Sigmoid colon (tissue), 6 donors: ENCODE measurements at regions not wholly inside any gene's neighbourhood (a gene's known extent, or its start where the extent isn't known, plus 50 kb on each side); places are given as distances from the start of the nearest gene placed in this dataset.

Source experiments
- DNase-seq: peaks from one replicate; pipeline ENCODE4 v3.0.0-alpha.2; 2019
- H3K27ac ChIP-seq, 4 donors: fragments of 200-600 bp; sonication (generic); one replicate each; pipeline ENCODE4 v1.5.1; 2016 to 2019; ENCODE audit warnings: mild to moderate bottlenecking in 1 of 4
- H3K27me3 ChIP-seq, 3 donors: fragments of 200-600 bp; sonication (generic); one replicate each; pipeline ENCODE4 v1.5.1; 2019; ENCODE audit warnings: mild to moderate bottlenecking in 1 of 3
- H3K36me3 ChIP-seq, 4 donors: fragments of 200-600 bp; sonication (generic); one replicate each; pipeline ENCODE4 v1.5.1; 2016 to 2019
- H3K4me1 ChIP-seq, 4 donors: fragments of 200-600 bp; sonication (generic); one replicate each; pipeline ENCODE4 v1.5.1; 2017 to 2019
- H3K4me3 ChIP-seq, 4 donors: fragments of 200-600 bp; sonication (generic); one replicate each; pipeline ENCODE4 v1.5.1; 2017 to 2019; ENCODE audit warnings: mild to moderate bottlenecking in 2 of 4, moderate library complexity in 1 of 4
- H3K9me3 ChIP-seq, 4 donors: fragments of 200-600 bp in 3 of 4; sonication (generic) in 3 of 4; one replicate each; pipeline versions ENCODE4 v1.5.1 to v1.6.1; 2013 to 2019
- CTCF ChIP-seq, 4 experiments: fragments of 450-650 bp in 3 of 4; fragments of 200-600 bp in 1 of 4; IDR thresholded peaks; one replicate each; pipeline ENCODE4 v1.5.1; 2016 to 2019; ENCODE audit warnings: antibody characterized with exemption in 4 of 4, mild to moderate bottlenecking in 3 of 4, moderate library complexity in 2 of 4
- EP300 ChIP-seq, 4 donors: sonication (generic); formaldehyde crosslinking; IDR thresholded peaks; one replicate each; pipeline ENCODE4 v1.6.1; 2017; ENCODE audit warnings: antibody characterized with exemption in 4 of 4
- POLR2A ChIP-seq, 2 donors: fragments of 450-650 bp; IDR thresholded peaks; one replicate each; pipeline ENCODE4 v1.6.1; 2016; ENCODE audit warnings: antibody characterized with exemption in 2 of 2, mild to moderate bottlenecking in 2 of 2, moderate library complexity in 2 of 2
- POLR2AphosphoS5 ChIP-seq, 4 donors: sonication (generic); formaldehyde crosslinking; IDR thresholded peaks; one replicate each; pipeline ENCODE4 v1.6.1; 2017; ENCODE audit warnings: antibody characterized with exemption in 4 of 4
- WGBS, 2 donors: extraction: QIAGEN DNeasy Blood & Tissue Kit; methylation state at CpG; one replicate each; pipeline ENCODE4 v1.1.7; 2013; 5-methylcytosine and 5-hydroxymethylcytosine counted together
- intact Hi-C: fragments of 100-400 bp; cut with DNase I; formaldehyde crosslinking; loops from one replicate; pipeline ENCODE4 v1.15.1; 2023
- donor health status: healthy with polysubstance abuse.
- donor health status: healthy.

GRCh38 chr7:46450886-46451285 is 529.8 kb upstream of the IGFBP3 start:
- H3K4me3 ChIP-seq = no peak overlapping the region
- H3K27me3 ChIP-seq = no peaks in the 10 kb centered on the region
- H3K36me3 ChIP-seq = no peaks in the 10 kb centered on the region
- TF ChIP-seq EP300 (IDR thresholded peaks at IDR 0.05) = no peak
- no peak for TF ChIP-seq POLR2A (IDR thresholded peaks at IDR 0.05)
- no peak for TF ChIP-seq CTCF (IDR thresholded peaks at IDR 0.05)
- no peak for TF ChIP-seq POLR2AphosphoS5 (IDR thresholded peaks at IDR 0.05)
- intact Hi-C loops = no loop called here
- peaks cover 0 to 16% (median 12%) of the 10 kb centered on the region in 4 donors for H3K4me1 ChIP-seq
- no peaks in the 10 kb centered on the region for H3K9me3 ChIP-seq
- no peak overlapping the region for H3K27ac ChIP-seq
- DNase-seq = no peak

- intact Hi-C loops = no loop called here
Measured at GRCh38 chr7:46450425-46450824, 529.4 kb upstream of the IGFBP3 start.

GRCh38 chr7:46449743-46450142 is 528.7 kb upstream of the IGFBP3 start:
- TF ChIP-seq CTCF (IDR thresholded peaks at IDR 0.05) (no peak), POLR2A (IDR thresholded peaks at IDR 0.05) (no peak), POLR2AphosphoS5 (IDR thresholded peaks at IDR 0.05) (no peak), EP300 (IDR thresholded peaks at IDR 0.05) (no peak)
- H3K36me3 ChIP-seq = no peaks in the 10 kb centered on the region
- peaks cover 0 to 5% (median 2%) of the 10 kb centered on the region in 4 donors for H3K4me1 ChIP-seq
- DNase-seq = no peak
- intact Hi-C loops = no loop called here
- H3K27ac ChIP-seq = no peak overlapping the region
- WGBS, 2 donors = 71 to 93% methylated on average over 2 of the region's 2 CpGs
- no peak overlapping the region for H3K4me3 ChIP-seq
- no peaks in the 10 kb centered on the region for H3K9me3 ChIP-seq
- H3K27me3 ChIP-seq = no peaks in the 10 kb centered on the region

More at GRCh38 chr7:46450425-46450824, 529.4 kb upstream of the IGFBP3 start:
- Histone ChIP-seq H3K9me3 (no peaks in the 10 kb centered on the region), H3K27me3 (no peaks in the 10 kb centered on the region), H3K4me1 (peaks cover 0 to 12% (median 7%) of the 10 kb centered on the region in 4 donors), H3K36me3 (no peaks in the 10 kb centered on the region), H3K27ac (no peak overlapping the region), H3K4me3 (no peak overlapping the region)
- DNase-seq = no peak
- 68 to 80% methylated on average over 2 of the region's 2 CpGs for WGBS, 2 donors
- no peak for TF ChIP-seq POLR2A (IDR thresholded peaks at IDR 0.05)
- TF ChIP-seq POLR2AphosphoS5 (IDR thresholded peaks at IDR 0.05) = no peak
- no peak for TF ChIP-seq CTCF (IDR thresholded peaks at IDR 0.05)
- no peak for TF ChIP-seq EP300 (IDR thresholded peaks at IDR 0.05)

- 85 to 88% methylated on average over 5 of the region's 5 CpGs for WGBS, 2 donors
- no peak for DNase-seq
- H3K4me3 ChIP-seq = no peak overlapping the region
- intact Hi-C loops = no loop called here
- H3K27ac ChIP-seq = no peak overlapping the region
- H3K9me3 ChIP-seq = no peaks in the 10 kb centered on the region
- no peaks in the 10 kb centered on the region for H3K36me3 ChIP-seq
- H3K4me1 ChIP-seq = no peaks in the 10 kb centered on the region
- no peak for TF ChIP-seq POLR2A (IDR thresholded peaks at IDR 0.05)
- no peak for TF ChIP-seq CTCF (IDR thresholded peaks at IDR 0.05)
- TF ChIP-seq EP300 (IDR thresholded peaks at IDR 0.05) = no peak
- no peak for TF ChIP-seq POLR2AphosphoS5 (IDR thresholded peaks at IDR 0.05)
- H3K27me3 ChIP-seq = no peaks in the 10 kb centered on the region
Measured at GRCh38 chr7:46448478-46448877, 527.4 kb upstream of the IGFBP3 start.

- WGBS, 2 donors = 78 to 86% methylated on average over 1 of the region's 1 CpG
- no peak overlapping the region for H3K4me3 ChIP-seq
- H3K36me3 ChIP-seq = no peaks in the 10 kb centered on the region
- TF ChIP-seq POLR2A (IDR thresholded peaks at IDR 0.05) (no peak), CTCF (IDR thresholded peaks at IDR 0.05) (no peak), EP300 (IDR thresholded peaks at IDR 0.05) (no peak), POLR2AphosphoS5 (IDR thresholded peaks at IDR 0.05) (no peak)
- H3K9me3 ChIP-seq = no peaks in the 10 kb centered on the region
- no peaks in the 10 kb centered on the region for H3K27me3 ChIP-seq
- H3K4me1 ChIP-seq = no peaks in the 10 kb centered on the region
- H3K27ac ChIP-seq = no peak overlapping the region
- no peak for DNase-seq
- intact Hi-C loops = no loop called here
Measured at GRCh38 chr7:46446151-46446550, 525.1 kb upstream of the IGFBP3 start.
